KBM-7 (cell line): ENCODE measurements at regions not wholly inside any gene's neighbourhood (a gene's known extent, or its start where the extent isn't known, plus 50 kb on each side); places are given as distances from the start of the nearest gene placed in this dataset.

ENCODE experiments used
- DNase-seq: peaks from one replicate; pipeline ENCODE4 v3.0.0-alpha.2; 2015
- in situ Hi-C: fragments of 300-500 bp; cut with MboI; formaldehyde crosslinking; loops from 2 replicates; pipeline ENCODE4 v1.14.3; 2020; ENCODE audit warnings: low sequenced_read_pairs, low pct_unique_long_range_greater_than_20kb, mixed read lengths

- no peak for DNase-seq
- in situ Hi-C loops, result no loop called here
Measured at GRCh38 chr5:172570594-172571334, 70.3 kb upstream of the NEURL1B start.

GRCh38 chr5:172569861-172570558 lies 71.1 kb upstream of the NEURL1B start:
- no peak for DNase-seq
- in situ Hi-C loops, result no loop called here

GRCh38 chr5:172568308-172568910 lies 72.7 kb upstream of the NEURL1B start:
- DNase-seq, result no peak
- in situ Hi-C loops, result no loop called here

- in situ Hi-C loops, result no loop called here
- no peak for DNase-seq
Measured at GRCh38 chr5:172567843-172568242, 73.2 kb upstream of the NEURL1B start.

- in situ Hi-C loops, result no loop called here
- DNase-seq, result no peak
Measured at GRCh38 chr5:172567294-172567693, 73.8 kb upstream of the NEURL1B start.

GRCh38 chr5:172565931-172566665 lies 75.0 kb upstream of the NEURL1B start:
- in situ Hi-C loops, result no loop called here
- no peak for DNase-seq

DNA sequence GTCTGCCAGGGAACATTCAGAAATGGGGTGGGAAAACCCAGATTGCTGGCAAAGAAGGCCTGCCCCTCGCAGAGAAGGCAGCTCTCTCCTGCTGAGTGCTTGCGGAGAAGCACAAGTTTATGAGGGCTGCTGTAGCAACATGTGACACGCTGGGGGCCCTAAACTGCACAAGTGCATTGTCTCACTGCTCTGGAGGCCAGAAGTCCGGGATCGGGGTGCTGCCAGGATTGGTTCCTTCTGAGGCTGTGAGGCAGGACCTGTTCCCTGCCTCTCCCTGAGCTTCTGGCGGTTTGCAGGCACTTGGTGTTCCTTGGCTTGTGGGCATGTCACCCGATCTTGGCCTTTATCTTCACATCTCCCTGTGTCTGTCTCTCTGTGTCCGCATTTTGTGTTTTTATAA lies 75.6 kb upstream of the NEURL1B start:
- DNase-seq, result no peak
- in situ Hi-C loops, result no loop called here

DNA sequence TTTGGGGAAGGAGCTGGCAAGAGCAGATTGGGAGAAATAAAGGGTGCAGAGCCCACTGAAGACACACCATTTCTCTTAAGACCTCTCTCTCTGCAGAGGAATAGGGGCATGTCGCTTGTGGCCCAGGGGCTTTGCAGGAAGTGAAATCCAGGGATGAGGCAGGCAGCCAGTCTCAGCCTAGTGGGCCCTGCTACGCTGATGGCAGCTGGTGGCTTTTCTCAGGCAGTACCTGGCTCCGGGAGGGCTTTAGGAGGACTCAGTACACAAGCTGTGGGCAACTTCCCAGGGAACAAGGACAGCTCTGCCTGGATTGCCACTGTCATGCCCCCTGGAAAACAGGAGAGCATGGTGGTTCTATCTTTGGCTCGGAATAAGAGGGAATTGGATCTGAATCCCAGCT lies 76.2 kb upstream of the NEURL1B start:
- in situ Hi-C loops, result no loop called here
- no peak for DNase-seq

- no peak for DNase-seq
- in situ Hi-C loops, result no loop called here
Measured at GRCh38 chr5:172564188-172564587, 76.9 kb upstream of the NEURL1B start.

DNA sequence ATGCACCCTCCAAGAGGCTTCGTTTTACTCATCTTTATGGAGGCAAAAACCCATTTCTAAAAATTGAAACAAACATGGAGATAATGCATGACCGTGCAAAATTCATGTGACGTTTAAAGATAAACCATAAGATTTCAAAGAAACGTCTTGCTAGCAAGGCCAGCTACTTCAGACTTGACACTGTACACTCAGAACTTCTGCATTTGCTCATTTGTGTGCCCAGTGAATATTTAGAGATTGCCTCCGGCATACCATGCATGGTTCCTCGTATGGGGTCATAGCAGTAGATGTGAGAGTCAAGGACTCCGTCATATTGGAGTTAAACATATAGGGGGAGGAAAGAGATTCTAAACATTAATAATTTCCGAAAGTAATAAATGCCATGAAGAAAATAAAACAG lies 78.6 kb upstream of the NEURL1B start:
- in situ Hi-C loops, result no loop called here
- DNase-seq, result no peak

GRCh38 chr5:172561151-172561550 lies 79.9 kb upstream of the NEURL1B start:
- DNase-seq, result no peak
- in situ Hi-C loops, result no loop called here

DNA sequence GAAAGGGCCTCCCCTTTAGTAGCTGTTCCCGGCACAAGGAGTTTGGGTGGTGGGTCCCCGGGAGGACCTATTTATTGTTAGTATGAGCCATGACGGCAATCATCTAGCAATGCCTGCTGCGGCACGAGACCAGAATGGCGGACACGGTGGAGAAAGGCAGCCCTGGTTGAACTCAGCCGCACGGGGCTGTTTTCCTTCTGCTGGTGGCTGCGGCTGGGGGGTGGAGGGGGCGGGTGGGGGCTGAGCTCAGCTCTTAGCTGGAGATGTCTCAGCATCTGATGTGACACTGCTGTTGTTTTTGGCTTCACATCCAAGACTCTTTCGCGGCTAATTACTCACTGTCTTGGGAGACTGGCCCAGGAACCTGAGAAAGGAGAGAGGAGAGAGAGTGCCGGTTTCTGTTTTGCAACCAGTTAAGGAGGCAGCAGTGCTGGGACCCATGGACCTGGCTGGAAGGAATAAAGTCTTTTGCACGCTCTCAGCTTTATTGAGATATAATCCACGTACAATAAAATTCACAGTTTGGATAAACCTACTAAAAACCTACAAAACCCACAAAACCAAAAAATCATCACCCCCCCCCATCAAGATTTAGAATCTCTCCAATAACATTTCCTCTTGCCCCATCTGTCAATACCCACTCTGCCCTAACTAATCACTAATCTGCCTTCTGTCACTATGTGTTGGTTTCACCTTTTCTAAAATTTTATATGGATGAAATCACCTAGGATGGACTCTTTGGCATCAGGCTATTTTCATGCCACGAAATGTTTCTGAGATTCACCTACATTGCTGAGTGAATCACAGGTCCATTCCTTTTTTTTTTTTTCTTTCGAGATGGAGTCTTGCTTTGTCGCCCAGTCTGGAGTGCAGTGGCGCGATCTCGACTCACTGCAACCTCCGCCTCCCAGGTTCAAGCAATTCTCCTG lies 81.8 kb upstream of the NEURL1B start:
- DNase-seq, result no peak
- in situ Hi-C loops, result no loop called here

DNA sequence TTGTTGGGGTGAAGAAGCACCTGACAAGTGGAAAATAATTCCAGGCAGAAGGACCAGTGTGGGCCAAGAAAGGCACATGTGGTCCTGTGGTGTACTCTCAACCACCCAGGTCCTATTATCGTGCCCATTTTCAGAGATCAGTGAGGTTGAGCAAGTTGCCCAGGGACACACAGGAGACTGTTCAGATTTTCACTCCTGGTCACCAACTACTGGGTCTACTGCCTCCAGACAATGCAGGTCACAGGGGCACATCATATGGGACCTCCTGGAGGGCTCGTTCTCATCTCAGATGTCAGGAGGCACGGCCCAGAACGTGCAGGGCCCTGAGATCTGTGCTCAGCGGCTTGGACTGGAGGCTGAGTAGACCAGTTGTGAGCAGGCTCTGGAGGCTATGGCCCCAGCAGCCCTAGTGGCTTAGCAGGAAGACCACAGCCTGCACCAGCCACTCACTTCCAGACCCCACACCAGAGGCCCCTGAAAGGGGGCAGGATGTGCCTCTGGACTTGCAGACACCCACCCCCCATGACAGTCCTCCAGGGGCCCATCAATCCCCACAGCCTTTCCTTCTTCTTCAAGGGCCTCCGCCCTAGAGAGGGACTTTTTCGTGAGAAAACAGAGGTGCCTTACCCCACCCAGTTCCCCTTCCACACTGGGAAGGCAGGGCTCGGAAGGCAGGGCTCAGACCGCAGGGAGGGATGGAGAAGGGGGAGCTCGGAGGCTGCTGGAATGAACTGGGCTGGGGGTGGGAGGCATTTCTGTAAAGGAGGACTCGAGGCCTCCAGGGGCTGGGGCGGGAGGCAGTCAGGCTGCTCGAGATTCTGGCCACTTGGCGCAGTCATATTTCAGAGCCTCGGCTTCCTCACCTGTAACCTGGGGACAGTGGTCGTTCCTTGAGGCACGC lies 82.7 kb upstream of the NEURL1B start:
- in situ Hi-C loops, result no loop called here
- DNase-seq, result no peak

GRCh38 chr5:172556971-172557461 lies 84.0 kb upstream of the NEURL1B start:
- no peak for DNase-seq
- in situ Hi-C loops, result no loop called here

GRCh38 chr5:172556262-172556661 lies 84.8 kb upstream of the NEURL1B start:
- in situ Hi-C loops, result no loop called here
- DNase-seq, result no peak

DNA sequence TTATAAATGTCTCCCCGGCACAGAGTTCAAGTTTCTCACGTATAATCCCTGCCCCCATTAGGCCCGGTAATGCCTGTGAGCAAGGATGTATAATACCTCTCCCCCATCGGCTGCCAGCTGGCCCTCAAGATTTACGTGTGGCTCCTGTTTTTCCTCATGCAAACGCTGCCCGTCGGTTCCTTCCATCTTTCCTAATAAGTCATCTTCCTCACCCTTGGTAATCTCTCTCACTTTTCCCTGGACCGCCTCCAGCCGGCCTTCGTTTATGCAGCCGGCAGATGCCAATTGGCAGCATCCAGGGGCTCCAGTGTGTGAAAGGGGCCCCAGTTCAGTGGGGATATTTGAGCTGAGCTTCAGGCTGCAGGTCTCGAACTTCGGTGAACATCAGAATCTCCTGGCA lies 86.5 kb upstream of the NEURL1B start:
- DNase-seq, result no peak
- in situ Hi-C loops, result no loop called here

DNA sequence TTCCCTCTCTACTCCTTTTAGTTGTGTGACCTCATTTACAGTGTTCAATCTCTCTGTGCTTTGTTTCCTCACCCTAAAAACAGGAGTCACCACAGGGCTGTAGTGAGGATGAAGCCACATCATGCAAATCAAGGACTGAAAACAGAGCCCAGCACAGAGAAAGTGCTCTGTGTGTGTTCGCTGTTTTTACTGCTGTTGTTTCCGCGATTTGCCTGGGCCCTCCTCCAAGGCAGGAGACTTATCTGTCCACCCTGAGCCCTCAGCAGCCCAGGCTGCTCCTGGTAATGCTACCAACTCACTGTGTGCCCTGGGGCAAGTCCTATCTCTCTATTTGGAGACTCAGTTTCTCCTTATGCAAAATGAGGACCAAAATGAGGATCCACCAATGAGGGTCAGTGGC lies 87.2 kb upstream of the NEURL1B start:
- no peak for DNase-seq
- in situ Hi-C loops, result no loop called here

DNA sequence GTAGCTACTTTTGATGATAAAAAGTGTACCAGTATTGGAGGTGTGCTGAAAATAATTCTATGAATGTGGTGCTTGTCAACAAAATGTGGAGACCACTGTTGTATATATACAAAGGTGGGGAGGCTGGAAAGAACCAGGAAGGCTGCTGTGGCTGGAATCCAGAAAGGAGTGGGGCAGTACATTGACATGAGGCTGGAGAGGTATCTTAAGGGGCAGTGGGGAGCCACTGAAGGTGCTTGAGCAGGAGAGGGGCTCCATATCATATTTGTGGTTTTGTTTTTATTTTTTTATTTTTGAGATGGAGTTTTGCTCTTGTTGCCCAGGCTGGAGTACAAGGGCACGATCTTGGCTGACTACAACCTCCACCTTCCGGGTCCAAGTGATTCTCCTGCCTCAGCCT lies 87.9 kb upstream of the NEURL1B start:
- no peak for DNase-seq

More for the DNA sequence above, 87.9 kb upstream of the NEURL1B start:
- in situ Hi-C loops, result no loop called here
